HT-29 (cell line): ENCODE measurements at regions not wholly inside any gene's neighbourhood (a gene's known extent, or its start where the extent isn't known, plus 50 kb on each side); places are given as distances from the start of the nearest gene placed in this dataset.
"Not testable (repeated sequence)": the region's sequence is repeated elsewhere in the genome, so short reads cannot be mapped to it uniquely, and the experiment has no call there.

ENCODE experiments used
- DNase-seq: peaks from one replicate; pipeline ENCODE4 v3.0.0-alpha.2; 2015; ENCODE audit warnings: low spot score

GRCh38 chr11:22444076-22444475 lies 105.9 kb downstream of the SLC17A6 start:
- DNase-seq: no peak

DNA sequence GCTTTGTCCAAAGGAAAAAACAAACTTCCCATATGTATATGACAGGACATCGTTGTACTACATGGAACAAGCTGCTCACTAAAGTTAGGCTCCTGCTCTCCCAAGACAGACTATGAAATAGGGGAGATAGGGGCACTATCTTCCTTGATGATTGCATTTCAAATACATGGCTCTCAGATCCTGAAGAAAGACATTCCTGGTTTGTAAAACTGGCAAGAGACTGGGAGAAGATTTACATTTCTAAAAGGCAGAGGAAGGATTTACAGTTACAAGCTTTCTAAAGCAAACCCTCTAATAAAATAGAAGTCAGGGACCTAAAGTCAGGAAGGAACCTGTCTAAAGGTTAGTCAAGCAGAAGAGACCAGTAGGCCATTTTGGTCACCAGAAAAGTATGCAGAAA lies 103.7 kb downstream of the SLC17A6 start:
- DNase-seq: no peak

GRCh38 chr11:22435582-22435981 lies 97.4 kb downstream of the SLC17A6 start:
- not testable (repeated sequence) for DNase-seq

DNA sequence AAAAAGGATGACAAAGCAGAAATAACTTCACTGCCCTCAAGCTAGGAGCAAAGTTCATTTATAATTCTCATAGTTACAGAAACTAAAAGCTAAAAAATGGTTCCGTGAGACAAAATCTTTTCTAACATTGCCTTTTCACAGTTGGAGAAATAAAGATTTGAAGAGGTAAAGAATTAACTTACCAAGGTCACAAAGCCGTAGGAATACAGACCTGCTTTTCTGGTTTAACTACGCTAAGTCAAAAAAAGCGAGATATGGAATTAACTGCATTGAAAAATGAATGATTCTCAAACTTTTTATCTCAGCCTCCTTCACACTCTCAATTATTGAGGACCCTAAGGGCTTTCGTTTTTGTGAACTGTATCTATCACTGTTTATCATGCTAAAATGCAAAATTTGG lies 95.3 kb downstream of the SLC17A6 start:
- no peak for DNase-seq

GRCh38 chr11:22433094-22433455 lies 94.9 kb downstream of the SLC17A6 start:
- no peak for DNase-seq

DNA sequence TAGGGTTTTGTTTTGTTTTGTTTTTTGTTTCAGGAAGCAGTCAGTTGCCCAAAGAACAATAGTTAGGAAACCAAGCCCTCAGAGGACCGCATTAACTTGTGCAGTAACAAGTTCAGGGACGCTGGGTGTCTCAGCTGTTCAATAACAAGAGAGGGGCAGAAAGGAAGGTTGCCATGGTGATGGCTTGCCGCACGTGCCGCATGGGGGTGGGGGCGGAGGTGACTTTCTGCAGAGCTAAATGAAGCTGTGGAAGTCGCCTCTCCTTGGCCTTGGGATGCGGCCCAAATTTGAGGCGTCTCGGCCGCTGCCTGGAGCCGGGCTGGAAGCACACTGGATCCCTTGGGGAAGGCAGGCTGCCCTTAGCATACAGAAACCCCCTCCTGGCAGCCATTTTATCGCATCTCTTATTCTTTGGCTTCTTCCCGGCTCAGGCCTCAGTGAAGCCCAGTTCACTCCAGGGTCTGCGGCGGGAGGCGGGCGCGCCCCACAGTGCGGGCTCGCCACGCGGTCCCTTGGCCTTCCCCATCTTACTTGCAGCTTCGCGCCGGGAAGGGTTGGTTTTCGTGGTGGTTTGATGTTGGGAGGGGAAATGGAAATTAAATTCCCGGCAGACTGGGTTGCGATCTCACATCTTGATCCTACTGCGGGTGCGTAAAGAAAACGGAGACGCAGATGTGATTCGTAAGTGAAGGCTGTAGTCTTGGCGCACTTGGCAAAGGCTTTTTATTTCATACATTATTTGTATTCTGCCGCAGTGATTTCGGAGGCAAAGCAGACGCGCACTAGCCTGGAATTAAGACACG lies 94.3 kb downstream of the SLC17A6 start:
- DNase-seq: no peak

DNA sequence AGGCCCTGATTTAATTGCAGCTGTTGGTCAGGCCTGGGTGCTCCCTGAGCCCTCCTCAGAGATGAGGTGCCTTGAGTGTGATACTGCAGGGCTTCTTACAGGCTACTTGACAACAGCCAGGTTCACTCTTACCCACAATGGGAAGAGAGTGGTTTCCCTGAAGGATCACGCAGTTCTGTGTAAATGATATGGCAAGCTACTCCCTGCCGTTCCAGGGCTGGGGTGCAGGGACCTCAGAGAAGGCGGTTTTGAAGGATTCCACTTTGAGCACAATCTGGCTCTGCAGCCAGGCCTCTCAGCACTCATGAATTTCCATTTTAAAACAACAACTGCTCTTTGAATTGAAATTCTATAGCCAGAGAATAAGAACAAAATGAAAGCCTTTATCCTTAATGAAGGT lies 92.9 kb downstream of the SLC17A6 start:
- no peak for DNase-seq

GRCh38 chr11:22430639-22431038 lies 92.5 kb downstream of the SLC17A6 start:
- no peak for DNase-seq

DNA sequence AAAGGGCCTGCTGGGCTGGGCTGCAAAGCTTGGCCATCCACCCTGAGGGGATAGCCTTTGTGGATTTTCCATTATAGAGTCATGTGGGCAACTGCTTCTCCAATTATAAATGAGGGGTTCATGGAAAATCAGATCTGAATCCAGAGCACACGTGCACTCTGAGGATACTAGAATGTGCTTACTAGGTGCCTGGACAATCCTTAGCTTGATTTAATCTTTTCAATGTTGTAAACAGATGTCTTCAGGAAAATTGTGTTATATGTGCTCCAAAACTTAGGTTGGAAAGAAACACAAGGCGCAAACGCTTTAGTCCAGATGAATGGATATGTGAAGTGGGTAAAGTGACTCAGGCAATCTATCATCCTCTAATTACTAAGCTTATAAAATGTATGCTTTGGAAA lies 92.0 kb downstream of the SLC17A6 start:
- DNase-seq: no peak
